Suprapubic skin (tissue), 3 donors: ENCODE measurements at regions not wholly inside any gene's neighbourhood (a gene's known extent, or its start where the extent isn't known, plus 50 kb on each side); places are given as distances from the start of the nearest gene placed in this dataset.

Experiments used
- CTCF ChIP-seq, 2 donors: fragments of 200-600 bp in 1 of 2; fragments of 450-650 bp in 1 of 2; sonication (generic) in 1 of 2; IDR thresholded peaks; one replicate each; pipeline ENCODE4 v1.5.1; 2016 to 2019; ENCODE audit warnings: antibody characterized with exemption in 2 of 2, mild to moderate bottlenecking in 1 of 2, moderate library complexity in 1 of 2
- EP300 ChIP-seq: sonication (generic); formaldehyde crosslinking; IDR thresholded peaks from one replicate; pipeline ENCODE4 v1.6.1; 2017; ENCODE audit warnings: antibody characterized with exemption

GRCh38 chr12:41636653-41637052 is 448.5 kb downstream of the PDZRN4 start:
- TF ChIP-seq EP300 = no peak
- TF ChIP-seq CTCF (IDR thresholded peaks at IDR 0.05) = no peak
